CD4-positive, alpha-beta T cell treated with Interferon alpha-2 for 1 hour (primary cell): ENCODE measurements at regions not wholly inside any gene's neighbourhood (a gene's known extent, or its start where the extent isn't known, plus 50 kb on each side); places are given as distances from the start of the nearest gene placed in this dataset.

ENCODE experiments used
- DNase-seq, 2 donors: peaks; one replicate each; pipeline ENCODE4 v3.0.0-alpha.2; 2020 to 2022

- no peak for DNase-seq
These were observed 215.5 kb upstream of the TMEM161B start for GRCh38 chr5:88483964-88484672.

- DNase-seq = no peak
These were observed 212.3 kb upstream of the TMEM161B start for GRCh38 chr5:88480801-88481499.

GRCh38 chr5:88480245-88480644 lies 211.6 kb upstream of the TMEM161B start:
- DNase-seq = no peak

GRCh38 chr5:88474574-88474973 lies 205.9 kb upstream of the TMEM161B start:
- no peak for DNase-seq

- no peak for DNase-seq
These were observed 202.1 kb upstream of the TMEM161B start for GRCh38 chr5:88470745-88471144.

GRCh38 chr5:88459971-88460370 lies 191.3 kb upstream of the TMEM161B start:
- no peak for DNase-seq

GRCh38 chr5:88452820-88453219 lies 184.2 kb upstream of the TMEM161B start:
- DNase-seq = no peak

GRCh38 chr5:88450239-88450638 lies 181.6 kb upstream of the TMEM161B start:
- DNase-seq = no peak

- no peak for DNase-seq
These were observed 169.4 kb upstream of the TMEM161B start for GRCh38 chr5:88438006-88438405.

GRCh38 chr5:88436290-88436689 lies 167.6 kb upstream of the TMEM161B start:
- DNase-seq = no peak

- no peak for DNase-seq
These were observed 160.0 kb upstream of the TMEM161B start for GRCh38 chr5:88428633-88429032.

GRCh38 chr5:88426441-88426840 lies 157.8 kb upstream of the TMEM161B start:
- no peak for DNase-seq

GRCh38 chr5:88425124-88425523 lies 156.5 kb upstream of the TMEM161B start:
- no peak for DNase-seq

- no peak for DNase-seq
These were observed 151.3 kb upstream of the TMEM161B start for GRCh38 chr5:88419931-88420330.

- DNase-seq = no peak
These were observed 138.7 kb upstream of the TMEM161B start for GRCh38 chr5:88407341-88407740.

GRCh38 chr5:88405783-88406182 lies 137.1 kb upstream of the TMEM161B start:
- DNase-seq = no peak

GRCh38 chr5:88404405-88404804 lies 135.8 kb upstream of the TMEM161B start:
- no peak for DNase-seq

GRCh38 chr5:88401686-88402085 lies 133.0 kb upstream of the TMEM161B start:
- DNase-seq = no peak

- no peak for DNase-seq
These were observed 132.6 kb upstream of the TMEM161B start for GRCh38 chr5:88401228-88401627.

GRCh38 chr5:88399561-88399960 lies 130.9 kb upstream of the TMEM161B start:
- no peak for DNase-seq

GRCh38 chr5:88398316-88398715 lies 129.7 kb upstream of the TMEM161B start:
- DNase-seq = no peak

- DNase-seq = no peak
These were observed 128.2 kb upstream of the TMEM161B start for GRCh38 chr5:88396751-88397281.

- DNase-seq = no peak
These were observed 127.4 kb upstream of the TMEM161B start for GRCh38 chr5:88396000-88396535.

- no peak for DNase-seq
These were observed 126.6 kb upstream of the TMEM161B start for GRCh38 chr5:88395264-88395663.
